ENCODE measurements at regions not wholly inside any gene's neighbourhood (a gene's known extent, or its start where the extent isn't known, plus 50 kb on each side); places are given as distances from the start of the nearest gene placed in this dataset.

- BruUV-seq (replicated peaks) = no TSS peak
- Mint-ChIP-seq H3K27ac (ENCODE audit: unreplicated experiment) (no peak overlapping the region), H3K9me3 (ENCODE audit: unreplicated experiment) (no peaks in the 10 kb centered on the region), H3K36me3 (ENCODE audit: insufficient read depth, unreplicated experiment) (no peaks in the 10 kb centered on the region), H3K4me1 (ENCODE audit: low read depth, unreplicated experiment) (no peaks in the 10 kb centered on the region), H3K4me3 (ENCODE audit: unreplicated experiment) (no peak overlapping the region), H3K27me3 (ENCODE audit: insufficient read depth, unreplicated experiment) (peaks cover 6% of the 10 kb centered on the region)
- Histone ChIP-seq H3K9me3 (no peaks in the 10 kb centered on the region), H3K4me1 (no peaks in the 10 kb centered on the region), H3K36me3 (ENCODE audit: control insufficient read depth, insufficient read depth, low read length) (no peaks in the 10 kb centered on the region), H3K4me3 (ENCODE audit: low read depth, low read length) (no peak overlapping the region), H3K27me3 (replicated peaks; ENCODE audit: control insufficient read depth, insufficient read depth, low read length) (no peaks in the 10 kb centered on the region)
- ChIA-PET POLR2A (no interaction called here), CTCF (no interaction called here)
- intact Hi-C loops (cut with micrococcal nuclease; ENCODE audit: unreplicated experiment) = no loop called here
- DNase-seq = no peak
- TF ChIP-seq, protein P1, sequence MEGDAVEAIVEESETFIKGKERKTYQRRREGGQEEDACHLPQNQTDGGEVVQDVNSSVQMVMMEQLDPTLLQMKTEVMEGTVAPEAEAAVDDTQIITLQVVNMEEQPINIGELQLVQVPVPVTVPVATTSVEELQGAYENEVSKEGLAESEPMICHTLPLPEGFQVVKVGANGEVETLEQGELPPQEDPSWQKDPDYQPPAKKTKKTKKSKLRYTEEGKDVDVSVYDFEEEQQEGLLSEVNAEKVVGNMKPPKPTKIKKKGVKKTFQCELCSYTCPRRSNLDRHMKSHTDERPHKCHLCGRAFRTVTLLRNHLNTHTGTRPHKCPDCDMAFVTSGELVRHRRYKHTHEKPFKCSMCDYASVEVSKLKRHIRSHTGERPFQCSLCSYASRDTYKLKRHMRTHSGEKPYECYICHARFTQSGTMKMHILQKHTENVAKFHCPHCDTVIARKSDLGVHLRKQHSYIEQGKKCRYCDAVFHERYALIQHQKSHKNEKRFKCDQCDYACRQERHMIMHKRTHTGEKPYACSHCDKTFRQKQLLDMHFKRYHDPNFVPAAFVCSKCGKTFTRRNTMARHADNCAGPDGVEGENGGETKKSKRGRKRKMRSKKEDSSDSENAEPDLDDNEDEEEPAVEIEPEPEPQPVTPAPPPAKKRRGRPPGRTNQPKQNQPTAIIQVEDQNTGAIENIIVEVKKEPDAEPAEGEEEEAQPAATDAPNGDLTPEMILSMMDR (IDR thresholded peaks at IDR 0.05; ENCODE audit: insufficient read depth in 1 of 2, low read depth in 1 of 2, low read length in 1 of 2, severe bottlenecking in 1 of 2, unreplicated experiment in 1 of 2) = no peak
Measured at GRCh38 chr3:73901686-73902085, 276.9 kb upstream of the PDZRN3 start.

DNA sequence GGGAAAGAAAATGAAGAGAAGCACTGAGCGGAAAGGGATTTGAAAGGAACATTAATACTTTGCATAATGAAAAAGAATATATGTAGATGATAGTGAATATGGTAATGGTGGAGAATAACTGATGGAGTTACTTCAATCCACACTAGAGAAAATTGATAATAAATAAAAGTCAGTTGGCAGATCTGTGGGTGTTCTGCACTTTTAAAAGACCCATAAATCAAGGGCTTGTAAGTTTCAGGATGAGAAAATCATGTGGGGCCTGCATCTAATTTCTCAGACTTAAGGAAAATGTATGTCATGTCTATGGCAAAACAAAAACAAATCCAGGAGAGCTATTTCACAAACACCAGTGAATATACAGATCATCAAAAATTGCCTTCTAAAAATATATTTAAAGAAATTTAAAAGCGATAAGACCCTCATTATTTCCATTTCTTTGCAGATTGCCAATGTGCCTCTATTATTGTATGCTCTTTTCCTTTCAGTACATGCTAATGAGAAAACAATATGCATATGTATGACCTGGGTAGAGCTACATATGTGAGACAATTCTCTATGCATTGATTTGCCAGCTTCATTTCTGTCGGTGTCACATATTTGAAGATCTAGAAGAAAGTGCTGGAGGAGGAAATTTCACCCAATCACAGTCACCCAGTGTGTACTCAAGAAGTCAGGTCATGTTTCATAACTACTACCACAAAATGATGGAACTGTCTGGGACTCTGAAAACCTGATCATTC, 269.9 kb upstream of the PDZRN3 start:
- CTCF ChIA-PET = no interaction called here
- no TSS peak for BruUV-seq (replicated peaks)
- intact Hi-C loops (cut with micrococcal nuclease; ENCODE audit: unreplicated experiment) = no loop called here

GRCh38 chr3:73893089-73893488, 268.3 kb upstream of the PDZRN3 start:
- CTCF ChIA-PET = no interaction called here
- Mint-ChIP-seq H3K36me3 (ENCODE audit: insufficient read depth, unreplicated experiment) (no peaks in the 10 kb centered on the region), H3K27ac (ENCODE audit: unreplicated experiment) (no peak overlapping the region), H3K4me1 (ENCODE audit: low read depth, unreplicated experiment) (peaks cover 6% of the 10 kb centered on the region), H3K9me3 (ENCODE audit: unreplicated experiment) (no peaks in the 10 kb centered on the region), H3K4me3 (ENCODE audit: unreplicated experiment) (no peak overlapping the region), H3K27me3 (ENCODE audit: insufficient read depth, unreplicated experiment) (peaks cover 16% of the 10 kb centered on the region)
- H3K27me3 ChIP-seq (replicated peaks; ENCODE audit: control insufficient read depth, insufficient read depth, low read length) = no peaks in the 10 kb centered on the region
- DNase-seq = no peak
- intact Hi-C loops (cut with micrococcal nuclease; ENCODE audit: unreplicated experiment) = no loop called here
- POLR2A ChIA-PET = no interaction called here
- TF ChIP-seq, protein P1 (IDR thresholded peaks at IDR 0.05; ENCODE audit: insufficient read depth in 1 of 2, low read depth in 1 of 2, low read length in 1 of 2, severe bottlenecking in 1 of 2, unreplicated experiment in 1 of 2) = no peak
- BruUV-seq (replicated peaks) = no TSS peak
- H3K4me3 ChIP-seq (ENCODE audit: low read depth, low read length) = no peak overlapping the region
- no peaks in the 10 kb centered on the region for H3K36me3 ChIP-seq (ENCODE audit: control insufficient read depth, insufficient read depth, low read length)
- no peaks in the 10 kb centered on the region for H3K4me1 ChIP-seq
- H3K9me3 ChIP-seq = no peaks in the 10 kb centered on the region

More for the DNA sequence above, 269.9 kb upstream of the PDZRN3 start:
- H3K36me3 Mint-ChIP-seq (ENCODE audit: insufficient read depth, unreplicated experiment) = no peaks in the 10 kb centered on the region
- no peak overlapping the region for H3K27ac Mint-ChIP-seq (ENCODE audit: unreplicated experiment)
- POLR2A ChIA-PET = no interaction called here
- H3K4me1 ChIP-seq = no peaks in the 10 kb centered on the region
- H3K9me3 Mint-ChIP-seq (ENCODE audit: unreplicated experiment) = no peaks in the 10 kb centered on the region
- TF ChIP-seq, protein P1 (IDR thresholded peaks at IDR 0.05; ENCODE audit: insufficient read depth in 1 of 2, low read depth in 1 of 2, low read length in 1 of 2, severe bottlenecking in 1 of 2, unreplicated experiment in 1 of 2) = no peak
- no peak overlapping the region for H3K4me3 ChIP-seq (ENCODE audit: low read depth, low read length)
- H3K27me3 ChIP-seq (replicated peaks; ENCODE audit: control insufficient read depth, insufficient read depth, low read length) = no peaks in the 10 kb centered on the region
- peaks cover 16% of the 10 kb centered on the region for H3K27me3 Mint-ChIP-seq (ENCODE audit: insufficient read depth, unreplicated experiment)
- H3K4me3 Mint-ChIP-seq (ENCODE audit: unreplicated experiment) = no peak overlapping the region
- no peaks in the 10 kb centered on the region for H3K36me3 ChIP-seq (ENCODE audit: control insufficient read depth, insufficient read depth, low read length)
- DNase-seq = no peak
- H3K4me1 Mint-ChIP-seq (ENCODE audit: low read depth, unreplicated experiment) = peaks cover 6% of the 10 kb centered on the region
- no peaks in the 10 kb centered on the region for H3K9me3 ChIP-seq

Data from Caco-2 (cell line).